ENCODE measurements at regions not wholly inside any gene's neighbourhood (a gene's known extent, or its start where the extent isn't known, plus 50 kb on each side); places are given as distances from the start of the nearest gene placed in this dataset.
"Not testable (repeated sequence)": the region's sequence is repeated elsewhere in the genome, so short reads cannot be mapped to it uniquely, and the experiment has no call there.

DNA sequence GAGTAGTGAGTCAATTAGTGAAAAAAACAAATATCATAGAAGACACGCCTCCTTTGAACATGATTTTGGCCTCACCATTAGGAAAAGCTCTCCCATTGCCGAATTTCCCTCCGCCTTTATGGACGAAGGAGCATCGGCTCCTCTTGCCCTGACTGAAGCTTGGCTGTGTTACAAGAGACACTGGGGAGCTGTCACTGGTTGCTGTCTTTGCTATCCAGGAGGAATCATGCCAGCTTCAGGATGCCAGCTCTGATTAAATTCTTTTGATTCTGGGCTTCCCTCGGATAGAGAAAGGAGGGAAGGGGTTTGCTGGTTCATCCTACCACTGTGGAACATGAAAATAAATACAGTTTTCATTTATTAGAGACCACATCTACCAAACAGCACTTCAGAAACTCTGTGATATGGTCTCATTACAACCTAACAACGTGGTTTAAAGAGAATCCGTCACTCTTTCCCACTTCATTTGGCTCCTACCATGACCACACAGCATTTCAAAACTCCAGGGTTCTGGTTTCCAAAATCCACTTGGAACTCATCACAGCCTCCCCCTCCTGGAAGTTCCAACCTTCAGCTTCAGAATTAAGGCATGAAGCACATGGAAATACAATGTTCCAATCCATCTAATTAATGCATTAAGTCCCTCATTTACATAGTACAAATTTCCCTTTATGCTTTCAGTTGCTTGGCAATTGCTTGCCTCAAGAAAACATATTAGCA lies 446.0 kb downstream of the EFNB2 start:
- DNase-seq = no peak

DNA sequence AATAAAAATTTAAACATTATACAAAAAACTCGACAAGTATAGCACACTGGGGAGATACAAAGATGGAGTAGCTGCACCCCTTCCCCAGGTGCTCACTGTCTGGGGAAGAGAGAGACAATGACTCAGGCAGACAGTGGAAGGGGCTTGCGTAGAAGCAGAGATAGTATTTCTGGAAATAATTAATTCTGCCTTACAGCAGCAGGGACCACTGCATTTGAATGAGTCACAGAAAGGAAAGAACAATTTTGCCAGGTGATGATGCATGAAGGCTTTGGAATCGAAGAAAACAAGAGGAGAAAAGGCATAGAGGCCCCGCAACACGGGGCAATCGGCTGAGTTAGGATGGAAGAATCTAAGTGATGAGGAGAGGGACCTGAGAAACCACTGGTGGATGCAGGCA lies 447.4 kb downstream of the EFNB2 start:
- no peak for DNase-seq

DNA sequence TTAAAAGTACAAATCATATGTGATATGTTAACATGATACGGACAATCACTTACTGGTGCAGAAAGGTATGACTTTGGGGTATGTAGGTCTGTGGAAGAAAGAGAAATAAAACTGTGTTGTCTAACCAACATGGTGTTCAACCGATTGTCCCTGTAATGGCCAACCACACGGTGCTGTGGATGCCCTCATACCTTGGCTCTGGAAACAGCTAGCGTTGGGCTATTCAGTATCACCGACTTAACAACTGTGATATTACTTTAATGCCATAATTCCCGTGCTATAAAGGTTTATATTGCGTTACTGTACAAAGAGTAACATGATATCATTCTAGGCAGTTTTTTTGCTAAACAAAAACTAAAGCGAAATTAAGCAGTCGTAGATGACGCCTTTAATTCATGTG lies 448.3 kb downstream of the EFNB2 start:
- DNase-seq = no peak

DNA sequence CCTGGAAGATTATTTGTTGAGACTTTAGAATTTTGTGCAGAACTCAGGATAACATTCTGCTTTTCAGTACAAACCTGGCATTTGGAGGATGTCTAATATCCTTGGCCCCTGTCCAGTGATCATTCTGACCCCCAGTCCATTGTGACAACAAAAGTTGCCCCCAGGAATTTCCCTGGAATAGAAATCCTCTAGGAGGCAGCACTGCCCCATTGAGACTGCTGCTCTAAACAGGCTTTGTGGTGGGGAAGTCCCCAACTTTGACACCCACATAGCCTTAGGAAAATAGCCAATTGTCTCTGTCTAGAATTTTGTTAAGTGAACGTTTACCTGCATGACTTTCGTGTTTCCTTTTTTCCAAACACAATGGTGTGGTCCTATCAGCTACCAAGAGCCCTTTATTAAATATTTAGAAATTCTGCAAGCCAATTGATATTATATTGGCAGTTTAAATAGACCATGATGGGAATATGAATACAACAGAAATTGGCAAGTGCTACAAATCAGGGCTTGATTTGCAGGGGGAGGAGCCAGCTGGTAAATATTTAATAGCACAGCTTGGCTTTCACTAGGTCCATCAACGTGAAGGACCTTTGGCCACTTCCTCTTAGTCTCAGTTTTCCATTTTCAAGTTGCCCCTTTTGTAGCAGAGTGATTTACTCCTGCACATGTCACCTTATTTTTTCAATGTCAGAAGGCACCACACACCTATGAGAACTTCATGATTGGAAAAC lies 451.7 kb downstream of the EFNB2 start:
- DNase-seq = no peak

DNA sequence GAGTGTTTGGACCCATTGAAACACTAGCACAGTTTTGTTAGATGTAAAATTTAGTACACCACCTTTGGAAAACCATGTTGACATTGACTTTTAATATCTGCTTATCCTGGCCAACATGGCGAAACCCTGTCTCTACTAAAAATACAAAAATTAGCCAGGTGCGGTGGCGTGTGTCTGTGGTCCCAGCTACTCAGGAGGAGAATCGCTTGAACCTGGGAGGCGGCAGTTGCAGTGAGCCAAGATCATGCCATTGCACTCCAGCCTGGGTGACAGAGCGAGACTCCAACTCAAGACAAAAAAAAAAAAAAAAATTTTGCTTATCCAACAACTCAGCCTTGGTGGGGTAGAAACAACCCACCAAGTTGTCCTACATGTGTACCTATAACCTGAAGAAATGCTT lies 454.2 kb downstream of the EFNB2 start:
- DNase-seq = not testable (repeated sequence)

DNA sequence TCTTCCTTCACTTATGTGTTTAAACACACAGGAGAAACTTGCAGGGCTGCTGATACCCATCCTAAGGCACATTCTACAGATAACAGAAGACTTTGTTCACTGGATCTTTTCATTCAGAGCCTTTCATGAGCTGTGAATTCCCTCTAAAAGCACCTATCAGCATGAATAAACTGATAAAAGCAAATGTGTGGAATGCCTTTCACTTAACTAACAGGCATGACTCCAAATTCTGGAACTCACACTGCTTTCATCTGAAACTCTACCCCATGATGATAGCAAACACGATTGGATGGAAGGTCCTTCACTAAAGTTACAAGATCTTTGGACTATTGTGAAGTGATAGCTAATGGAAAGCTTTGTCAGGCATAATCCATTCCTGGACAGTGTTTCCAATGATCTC lies 457.3 kb downstream of the EFNB2 start:
- no peak for DNase-seq

DNA sequence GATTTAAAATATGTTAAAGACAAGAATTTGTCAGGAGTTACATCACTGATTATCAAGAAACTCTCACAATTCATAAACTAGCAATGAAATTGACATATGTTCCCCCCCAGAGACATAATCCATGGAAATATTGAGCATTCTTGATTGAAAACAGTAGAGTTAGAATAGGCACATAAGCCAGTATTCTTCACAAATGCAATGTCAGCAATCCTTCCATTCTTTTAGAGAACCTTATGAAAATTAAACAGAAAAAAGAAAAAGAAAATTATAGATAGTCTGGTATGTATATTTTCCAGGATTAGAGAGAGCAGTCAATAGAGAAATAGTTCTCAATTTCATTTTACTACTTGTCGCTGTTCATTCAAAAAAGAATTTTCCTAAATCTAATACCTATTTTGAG lies 458.4 kb downstream of the EFNB2 start:
- DNase-seq = no peak

DNA sequence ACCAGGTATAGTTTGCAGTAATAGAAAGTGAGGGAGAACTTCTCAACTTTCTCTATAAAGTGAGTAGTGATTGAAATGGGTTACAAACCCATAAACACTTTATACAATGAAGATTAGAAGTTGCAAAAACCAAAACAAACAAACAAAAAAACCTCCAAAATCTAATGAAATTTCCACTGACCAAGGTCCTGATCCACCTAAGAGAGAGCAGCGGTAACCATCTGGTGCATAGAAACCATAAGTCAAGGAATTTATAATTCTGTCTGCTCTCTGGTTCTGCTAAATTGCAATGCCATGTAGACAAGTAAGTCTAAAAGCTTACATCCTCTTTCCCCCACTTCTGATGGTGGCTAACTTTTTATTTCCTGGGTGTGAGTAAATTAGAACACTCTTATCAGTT lies 463.4 kb downstream of the EFNB2 start:
- no peak for DNase-seq

DNA sequence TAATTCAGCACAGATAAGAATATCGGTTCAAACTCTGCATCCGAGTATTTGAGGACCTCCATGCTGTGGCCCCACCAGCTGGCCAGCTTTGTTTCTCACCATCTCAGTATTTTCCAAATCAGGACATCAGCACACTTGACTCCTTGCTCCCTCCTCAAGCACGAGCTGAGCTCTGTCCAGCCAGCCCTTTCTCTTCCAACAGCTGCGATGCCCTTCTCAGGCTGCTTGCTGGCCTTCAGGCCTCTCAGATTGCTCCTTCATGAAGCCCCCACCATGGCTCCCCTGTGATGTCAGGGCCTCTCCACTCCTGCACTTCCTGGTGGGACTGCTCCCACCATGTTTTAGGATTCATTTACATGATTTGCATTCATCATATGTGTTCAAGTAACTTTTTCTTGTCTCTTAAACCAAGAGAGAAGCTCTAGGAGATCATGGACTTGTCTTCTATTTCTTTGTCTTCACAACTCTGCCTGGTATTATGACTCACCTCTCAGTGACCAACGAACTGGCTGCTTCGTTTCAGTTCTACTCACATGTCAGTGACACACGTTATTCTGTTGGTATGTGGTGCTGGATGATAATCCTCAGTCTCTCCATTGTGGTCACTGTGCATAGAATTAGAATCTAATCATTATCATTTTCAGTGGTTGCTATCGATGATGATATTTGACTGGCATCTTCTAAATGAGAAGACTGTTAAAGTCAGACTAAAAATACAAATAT lies 471.7 kb downstream of the EFNB2 start:
- no peak for DNase-seq

DNA sequence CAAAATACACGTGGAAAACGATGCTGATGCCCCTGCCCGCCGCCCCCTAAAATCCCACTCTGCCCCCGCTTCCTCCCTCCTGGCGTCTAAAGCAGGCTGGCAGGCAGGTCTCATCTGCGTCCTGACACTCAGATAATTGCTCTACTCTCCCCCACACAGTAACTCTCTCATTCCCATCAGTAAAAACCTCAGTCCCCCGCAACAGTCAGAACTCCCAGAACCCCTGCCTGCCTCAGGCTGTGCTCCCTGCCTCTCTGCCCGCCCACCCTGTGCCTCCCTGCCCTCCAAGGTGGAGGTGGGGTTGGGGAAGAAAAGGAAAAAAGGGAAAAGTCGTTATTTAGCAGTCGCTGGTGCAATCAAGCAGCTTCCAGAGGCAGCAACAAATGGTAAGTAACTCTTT lies 473.7 kb downstream of the EFNB2 start:
- DNase-seq = no peak

DNA sequence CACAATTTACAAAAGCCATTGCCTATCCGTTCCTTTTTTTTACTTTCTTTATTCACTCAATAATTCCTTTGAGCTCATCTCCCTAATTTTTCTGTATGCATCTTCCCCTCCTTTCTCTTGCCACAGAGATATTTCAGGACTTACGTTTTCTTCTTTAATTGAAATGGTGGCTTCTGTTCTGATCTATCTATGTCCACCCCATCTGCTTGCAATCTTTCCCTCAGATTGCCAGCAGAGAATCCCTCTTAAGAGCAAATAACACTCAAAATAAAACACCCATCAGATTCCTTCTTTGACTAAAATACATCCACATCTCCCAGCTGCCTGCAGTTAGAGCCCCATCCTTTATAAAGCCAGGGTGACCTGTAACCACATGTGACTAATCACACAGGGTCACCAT lies 478.6 kb downstream of the EFNB2 start:
- DNase-seq = no peak

DNA sequence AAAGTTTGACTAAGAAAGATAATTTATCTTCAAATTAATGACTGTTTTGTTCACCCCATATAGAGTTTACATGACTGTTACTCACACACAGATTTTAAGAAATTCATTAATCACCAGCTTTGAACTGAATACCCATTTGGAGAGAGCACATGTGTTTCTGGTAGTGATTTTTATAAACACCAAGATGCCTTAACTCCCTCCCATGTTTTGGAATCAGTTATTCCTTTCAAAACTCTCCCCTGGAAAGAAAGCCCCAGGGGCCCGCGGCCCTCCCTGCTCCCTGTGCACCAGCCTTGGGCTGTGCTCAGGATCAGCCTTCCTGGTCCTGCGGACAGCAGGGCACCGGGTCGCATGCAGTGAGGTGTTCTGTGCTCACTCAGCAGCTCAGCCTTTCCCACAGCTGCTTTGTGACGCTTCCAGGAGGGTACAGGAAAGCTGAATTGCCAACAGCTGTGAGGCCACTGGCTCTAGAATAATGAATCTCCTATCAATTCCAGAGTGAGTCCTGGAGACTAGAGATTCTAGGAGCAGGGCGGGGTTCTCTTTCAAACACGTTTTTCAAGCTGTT lies 483.2 kb downstream of the EFNB2 start:
- no peak for DNase-seq

DNA sequence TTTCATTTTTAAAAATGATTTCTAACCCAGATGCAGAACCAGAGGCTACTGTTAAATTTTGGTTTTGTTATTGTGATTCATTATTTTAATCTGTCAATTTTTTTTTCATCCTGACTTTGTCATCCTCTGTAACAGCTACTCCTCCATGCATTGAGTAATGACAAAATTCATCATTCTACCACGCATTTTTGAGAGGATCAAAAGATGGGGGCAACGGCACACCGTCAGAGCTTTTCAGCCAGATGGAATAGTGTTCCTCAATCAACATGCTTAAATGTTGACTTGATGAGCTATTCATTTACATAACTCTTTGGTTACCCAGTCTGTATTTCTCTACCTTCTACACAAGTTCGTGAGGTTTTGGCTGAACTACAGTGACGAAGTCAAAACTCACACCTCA lies 486.3 kb downstream of the EFNB2 start:
- no peak for DNase-seq

DNA sequence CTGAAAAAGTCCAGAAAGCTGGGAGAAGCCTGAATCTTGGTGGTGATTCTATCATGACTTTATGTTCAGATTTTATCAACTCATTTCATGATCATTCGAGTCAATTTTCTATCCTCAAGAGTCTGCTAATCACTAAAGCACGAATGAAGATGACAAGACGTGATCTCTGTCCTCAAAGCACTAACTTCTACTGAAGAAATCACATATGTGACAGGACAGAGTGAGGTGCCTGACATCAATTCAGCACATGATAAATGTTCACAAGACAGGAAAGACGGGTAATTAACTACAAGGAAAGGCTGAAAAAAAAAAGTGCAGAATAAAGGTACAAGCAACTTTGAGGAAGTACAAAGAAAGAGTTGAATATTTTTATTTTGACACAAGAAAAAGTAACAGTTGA lies 487.1 kb downstream of the EFNB2 start:
- DNase-seq = no peak

DNA sequence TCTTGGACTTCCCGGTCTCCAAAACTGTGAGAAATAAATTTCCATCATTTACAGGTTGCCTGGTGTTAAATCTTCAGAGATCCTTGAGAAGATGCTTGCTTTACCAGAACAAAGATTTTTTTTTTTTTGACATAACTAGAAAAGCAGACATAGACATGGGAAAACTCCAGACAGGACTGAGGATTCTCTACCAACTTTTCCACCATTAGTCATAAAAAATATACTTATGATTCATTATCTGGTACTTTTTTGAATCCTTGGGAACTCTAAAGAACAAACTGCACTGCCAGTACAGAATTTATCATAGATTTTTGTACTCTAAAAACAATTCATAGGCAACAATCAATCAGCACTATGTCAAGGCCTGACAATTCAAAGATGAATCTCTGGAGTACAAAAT lies 487.6 kb downstream of the EFNB2 start:
- DNase-seq = no peak

DNA sequence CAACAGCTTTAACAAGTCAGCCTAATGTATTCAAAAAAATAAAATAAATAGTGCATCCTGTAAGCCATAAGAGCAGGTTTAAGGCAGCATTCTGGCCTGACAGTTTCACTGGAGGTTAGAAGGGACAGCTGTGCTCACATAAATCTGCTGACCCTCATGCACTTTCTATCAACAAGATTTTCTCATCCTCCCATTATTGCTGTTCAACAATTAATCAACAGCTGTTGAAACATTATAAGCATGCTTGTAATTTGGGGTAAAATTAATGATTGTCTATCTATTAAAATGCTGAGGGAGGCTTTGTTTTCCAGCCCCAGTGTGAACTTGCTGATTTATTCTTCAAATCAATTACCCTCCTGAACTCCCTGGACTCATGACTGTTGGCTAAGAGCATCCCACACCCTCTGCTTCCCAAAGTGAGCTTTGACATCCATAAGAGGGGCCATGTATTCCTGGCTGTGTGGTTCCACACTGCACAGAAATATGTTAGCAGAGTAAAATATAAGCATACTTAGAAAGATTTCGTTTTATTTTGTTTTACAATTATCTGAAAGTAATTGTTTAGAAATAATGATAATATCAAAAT lies 492.4 kb downstream of the EFNB2 start:
- no peak for DNase-seq

DNA sequence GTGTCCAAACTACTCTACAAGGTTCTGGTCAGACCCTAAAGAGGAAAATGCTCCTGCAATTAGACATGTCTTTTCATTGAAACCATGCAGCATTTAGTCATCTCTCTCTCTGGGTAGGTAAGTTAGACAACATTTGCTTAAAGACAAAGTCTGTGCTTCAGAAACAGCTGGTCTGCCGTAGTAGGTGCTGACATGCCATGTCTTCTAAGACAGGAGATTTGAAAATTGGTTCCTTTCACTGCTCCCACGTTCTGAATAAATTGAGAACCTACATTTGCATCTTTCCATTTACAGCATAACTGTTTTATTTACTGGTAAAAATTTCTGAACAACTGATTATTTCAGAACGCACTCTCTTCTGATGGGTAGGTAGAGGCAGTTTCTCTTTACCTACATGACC lies 494.0 kb downstream of the EFNB2 start:
- DNase-seq = no peak

DNA sequence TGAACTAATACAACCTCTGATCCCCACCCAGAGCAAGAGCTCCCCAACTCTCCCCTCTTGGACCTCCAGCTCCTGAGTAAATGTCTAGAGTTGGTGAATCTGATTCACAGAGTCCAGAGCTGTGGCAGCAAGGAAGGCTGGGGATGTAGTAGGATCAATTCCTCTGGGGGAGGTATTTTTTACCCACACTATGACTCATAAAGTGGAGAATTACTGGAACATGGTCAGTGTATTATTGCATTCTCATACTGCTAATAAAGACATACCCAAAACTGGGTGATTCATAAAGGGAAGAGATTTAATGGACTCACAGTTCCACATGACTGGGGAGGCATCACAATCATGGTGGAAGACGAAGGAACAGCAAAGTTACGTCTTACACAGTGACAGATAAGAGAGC lies 496.7 kb downstream of the EFNB2 start:
- DNase-seq = no peak

DNA sequence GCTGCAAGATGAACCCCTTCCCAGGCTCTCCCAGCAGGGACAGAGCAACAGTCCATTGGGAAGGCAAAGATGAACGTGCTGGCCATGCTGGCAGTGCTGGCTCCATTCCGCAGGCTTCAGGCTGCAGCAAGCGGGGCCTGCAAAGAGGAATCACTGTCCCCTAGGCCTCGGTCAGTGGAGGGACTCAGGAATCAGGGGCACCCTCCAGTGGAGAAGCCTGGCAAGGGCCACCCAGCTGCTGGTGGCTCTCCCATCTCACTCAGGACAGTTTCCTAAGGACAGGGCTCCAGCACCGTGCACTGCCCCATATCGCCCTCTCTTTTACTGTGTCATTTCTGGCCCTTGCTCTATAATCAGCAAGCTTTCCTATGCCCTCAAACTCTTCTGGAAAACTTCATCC lies 498.6 kb downstream of the EFNB2 start:
- DNase-seq = no peak

DNA sequence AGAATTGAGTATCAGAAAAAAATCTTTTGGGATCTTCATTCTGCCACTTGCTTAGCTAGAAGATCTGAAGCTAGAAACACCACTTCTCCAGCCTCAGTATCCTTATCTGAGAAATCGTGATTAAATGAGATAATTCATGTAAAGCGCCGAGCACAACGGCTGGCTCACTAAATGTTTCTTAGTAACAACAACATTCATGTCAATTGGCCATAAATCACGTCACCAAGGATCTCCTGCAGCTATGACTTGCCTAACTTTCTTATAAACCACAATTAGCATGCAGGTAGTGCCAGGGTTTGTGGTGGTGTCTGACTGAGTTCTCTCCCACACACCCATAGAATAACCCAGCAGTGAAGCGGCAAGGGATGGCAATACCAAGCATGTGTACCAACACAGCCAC lies 501.3 kb downstream of the EFNB2 start:
- no peak for DNase-seq

DNA sequence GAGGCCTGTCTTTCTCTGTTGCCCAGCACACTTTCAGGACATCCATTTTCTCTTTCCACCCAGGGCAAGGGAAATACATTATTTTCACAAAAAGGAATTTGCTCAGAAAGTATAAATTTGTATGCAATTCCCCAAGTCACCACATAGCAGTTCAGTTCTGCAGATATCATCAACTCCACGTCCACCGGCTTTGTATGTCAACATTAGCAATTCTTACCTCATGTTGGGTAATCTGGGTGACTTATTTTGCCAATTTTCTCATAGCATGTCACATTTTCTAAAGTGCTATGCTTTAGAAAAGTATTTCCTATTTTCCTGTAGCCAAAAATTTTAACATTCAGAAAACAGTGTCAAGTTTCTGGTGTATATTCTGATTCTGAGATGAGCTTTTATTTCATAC lies 501.8 kb downstream of the EFNB2 start:
- DNase-seq = no peak

DNA sequence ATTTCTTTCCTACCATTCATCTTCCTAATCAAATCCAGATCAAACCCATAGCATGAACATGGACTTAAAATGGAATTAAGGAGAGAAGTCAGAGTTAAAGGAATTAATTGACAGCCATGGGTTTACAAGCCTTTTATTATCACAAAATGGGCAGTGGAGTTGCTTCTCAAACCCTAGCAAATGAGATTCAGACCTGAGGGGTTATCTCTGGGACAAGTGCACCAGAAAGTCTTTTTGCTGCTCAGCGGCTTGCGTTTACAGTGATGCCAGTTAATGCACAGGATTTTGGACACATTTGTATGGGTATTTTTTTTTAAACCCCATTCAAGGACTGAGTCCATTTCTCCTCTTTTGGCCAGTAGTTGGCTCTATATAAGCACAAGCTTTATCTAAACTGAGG lies 503.0 kb downstream of the EFNB2 start:
- DNase-seq = no peak

DNA sequence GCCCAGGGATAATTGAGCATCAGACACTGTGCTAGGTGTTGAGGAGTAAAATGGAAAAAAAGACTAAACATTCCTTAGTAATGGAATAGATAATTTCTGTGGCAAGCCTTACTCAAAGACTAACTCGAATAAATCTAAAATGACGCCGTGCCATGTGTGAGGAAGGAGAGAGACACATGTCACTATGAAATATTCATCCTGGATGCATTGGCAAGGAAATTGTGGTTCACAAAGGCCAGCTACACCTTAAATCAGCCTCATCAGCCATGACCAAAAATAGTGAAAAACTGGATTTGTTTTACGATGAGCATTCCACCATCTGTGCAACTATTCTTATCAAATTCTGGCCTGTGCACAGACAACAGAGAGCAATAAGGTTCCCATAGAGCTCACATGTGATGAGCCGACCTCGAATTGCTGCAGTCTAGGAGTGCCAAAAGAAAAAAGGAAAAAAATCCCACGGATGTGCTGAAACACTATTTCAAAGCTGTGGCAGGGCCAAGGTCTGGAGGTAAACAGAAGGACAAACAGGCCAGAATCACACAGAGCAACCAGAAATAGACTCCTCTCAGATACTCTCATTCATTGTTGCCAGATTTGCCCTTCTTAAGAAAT lies 505.7 kb downstream of the EFNB2 start:
- no peak for DNase-seq
